Motor neuron (in vitro differentiated cells): ENCODE measurements at regions not wholly inside any gene's neighbourhood (a gene's known extent, or its start where the extent isn't known, plus 50 kb on each side); places are given as distances from the start of the nearest gene placed in this dataset.

Source experiments
- ATAC-seq, 8 experiments: fragments of 200-7000 bp; cut with Tn5 transposase; replicated peaks in 6 of 8; 2 replicates each; pipeline ENCODE4 v1.8.0; 2021; ENCODE audit warnings: mild to moderate bottlenecking in 8 of 8, moderate library complexity in 8 of 8
- H3K27ac ChIP-seq, 2 donors: fragments of 250-450 bp; sonication (Bioruptor Pico); 2 replicates each; pipeline ENCODE4 v1.9.0; 2021; ENCODE audit warnings: antibody characterized with exemption in 2 of 2, mild to moderate bottlenecking in 2 of 2, moderate library complexity in 1 of 2
- H3K4me1 ChIP-seq, 2 donors: fragments of 250-450 bp; sonication (Bioruptor Pico); replicated peaks in 1 of 2; 2 replicates each; pipeline ENCODE4 v1.6.1; 2021; ENCODE audit warnings: antibody characterized with exemption in 2 of 2, mild to moderate bottlenecking in 2 of 2, moderate library complexity in 1 of 2
- H3K4me3 ChIP-seq, 5 donors: fragments of 250-450 bp; sonication (Bioruptor Pico); 2 replicates each; pipeline ENCODE4 v1.9.0; 2021; ENCODE audit warnings: antibody characterized with exemption in 5 of 5, mild to moderate bottlenecking in 5 of 5, moderate library complexity in 4 of 5
- WGBS, 10 experiments: fragments of 450-650 bp; shearing (Covaris generic); methylation state at CpG; one replicate each; pipeline ENCODE4 v1.0.0; 2022; 5-methylcytosine and 5-hydroxymethylcytosine counted together
- in situ Hi-C, 9 experiments: fragments of 400-800 bp; cut with MboI; loops; one replicate each; pipeline ENCODE4 v1.15.0; 2021; ENCODE audit warnings: low sequenced_read_pairs in 9 of 9, low pct_unique_long_range_greater_than_20kb in 2 of 9; ENCODE audit not compliant: unreplicated experiment in 9 of 9

DNA sequence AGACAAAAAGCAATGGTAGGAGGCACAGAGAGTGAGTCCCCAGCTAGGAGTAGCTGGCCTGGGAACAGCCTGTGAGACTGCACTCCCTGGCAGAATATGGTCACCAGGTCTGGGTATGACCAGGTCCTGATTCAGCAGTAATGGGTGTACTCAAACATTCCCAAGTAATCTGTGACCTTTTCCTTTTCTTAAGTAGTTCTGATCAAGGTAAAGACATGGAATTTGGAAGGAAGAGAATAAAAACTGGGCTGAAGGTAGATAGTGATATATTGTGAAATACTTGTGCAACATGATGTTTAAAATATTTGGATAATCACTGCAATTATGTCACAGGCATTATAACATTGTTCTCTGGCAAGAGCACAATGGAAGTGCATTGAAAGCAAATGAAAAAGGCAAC, 147.2 kb upstream of the DPYD start:
- H3K4me3 ChIP-seq, result no peak overlapping the region
- in situ Hi-C loops, result loop anchor here in 5 of 9 experiments (25.0 kb wide), 3 partner anchors 394 to 1856 kb away; no protein-coding TSS in a partner anchor
- no peaks in the 10 kb centered on the region for H3K4me1 ChIP-seq
- no peak overlapping the region for H3K27ac ChIP-seq
- ATAC-seq, result no peak

DNA sequence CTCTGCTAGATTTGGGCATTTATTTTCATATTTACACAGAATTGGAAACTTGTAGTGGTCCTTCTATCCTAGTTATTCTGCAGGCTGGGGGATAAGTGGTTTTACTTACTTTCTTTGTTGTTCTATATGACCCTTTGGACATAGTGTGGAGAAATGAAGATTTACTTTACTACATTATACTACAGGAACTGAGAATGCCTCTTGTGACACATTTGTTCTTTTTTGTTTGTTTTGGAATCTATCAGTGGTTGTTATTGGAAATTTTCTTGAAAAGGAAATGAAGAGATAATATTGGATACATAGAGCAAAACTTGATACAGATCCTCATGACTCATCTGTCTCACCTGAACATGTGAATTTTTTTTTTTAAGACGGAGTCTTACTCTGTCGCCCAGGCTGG, 146.1 kb upstream of the DPYD start:
- no peak for ATAC-seq
- WGBS, 10 experiments, result 100% methylated on average over 1 to 2 of the region's 2 CpGs; no CpG with 5 or more reads in 6 of the 10 experiments
- in situ Hi-C loops, result loop anchor here in 5 of 9 experiments (25.0 kb wide), 3 partner anchors 395 to 1855 kb away; no protein-coding TSS in a partner anchor

DNA sequence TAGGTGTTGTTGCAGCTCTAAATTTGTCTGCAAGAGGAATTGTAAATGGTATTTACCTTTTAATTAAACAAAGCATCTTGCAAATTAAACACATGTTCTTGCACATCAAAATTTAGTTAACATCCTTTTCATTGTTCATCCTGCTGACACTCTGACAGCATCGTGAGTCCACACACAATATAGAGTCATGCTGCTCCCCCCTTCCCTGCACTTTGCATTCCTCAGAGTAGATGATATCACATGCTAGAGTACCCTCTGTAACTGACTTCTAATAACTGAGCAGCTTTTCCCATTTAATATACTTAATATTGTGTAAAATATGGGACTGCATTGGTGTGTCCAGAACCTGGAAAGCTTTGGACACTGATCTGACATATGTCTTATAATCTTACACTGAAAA, 138.8 kb upstream of the DPYD start:
- WGBS, 10 experiments, result 36 to 57% (median 57%) methylated on average over 1 of the region's 1 CpG; no CpG with 5 or more reads in 7 of the 10 experiments
- in situ Hi-C loops, result loop anchor here in 7 of 9 experiments (10.0 to 25.0 kb wide), 5 partner anchors 403 to 1847 kb away; no protein-coding TSS in a partner anchor
- H3K4me1 ChIP-seq, result peaks cover 2 to 4% of the 10 kb centered on the region in 2 donors
- peak in 5 of 8 experiments; percentile 84 to 94 (median 90) for ATAC-seq
- H3K27ac ChIP-seq, result no peak overlapping the region
- no peak overlapping the region for H3K4me3 ChIP-seq

More for the DNA sequence above, 146.1 kb upstream of the DPYD start:
- Histone ChIP-seq H3K4me1 (no peaks in the 10 kb centered on the region), H3K4me3 (no peak overlapping the region), H3K27ac (no peak overlapping the region)

DNA sequence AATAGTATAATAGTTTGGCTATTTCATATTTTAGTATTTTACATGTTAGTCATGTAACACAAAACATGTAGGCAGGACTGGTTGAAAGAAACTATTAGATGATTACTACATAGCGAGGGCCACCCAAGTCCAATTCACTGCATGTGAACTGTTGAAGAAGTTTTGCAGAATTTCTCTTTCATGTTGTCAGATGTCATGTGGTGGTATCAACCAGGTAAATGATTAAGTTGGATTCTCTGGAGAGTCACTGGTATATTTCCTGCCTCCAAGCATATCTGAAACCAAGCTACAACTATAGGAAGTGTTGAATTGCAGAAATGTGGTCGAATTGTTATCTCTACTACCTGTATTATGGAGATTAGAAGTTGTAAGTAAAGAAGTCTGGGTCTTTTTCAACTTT, 137.8 kb upstream of the DPYD start:
- peaks cover 3 to 4% of the 10 kb centered on the region in 2 donors for H3K4me1 ChIP-seq
- ATAC-seq, result no peak
- 43 to 100% (median 79%) methylated on average over 1 to 2 of the region's 2 CpGs; no CpG with 5 or more reads in 3 of the 10 experiments for WGBS, 10 experiments
- in situ Hi-C loops, result loop anchor here in 7 of 9 experiments (10.0 to 25.0 kb wide), 5 partner anchors 404 to 1846 kb away; no protein-coding TSS in a partner anchor
- H3K27ac ChIP-seq, result no peak overlapping the region
- no peak overlapping the region for H3K4me3 ChIP-seq

DNA sequence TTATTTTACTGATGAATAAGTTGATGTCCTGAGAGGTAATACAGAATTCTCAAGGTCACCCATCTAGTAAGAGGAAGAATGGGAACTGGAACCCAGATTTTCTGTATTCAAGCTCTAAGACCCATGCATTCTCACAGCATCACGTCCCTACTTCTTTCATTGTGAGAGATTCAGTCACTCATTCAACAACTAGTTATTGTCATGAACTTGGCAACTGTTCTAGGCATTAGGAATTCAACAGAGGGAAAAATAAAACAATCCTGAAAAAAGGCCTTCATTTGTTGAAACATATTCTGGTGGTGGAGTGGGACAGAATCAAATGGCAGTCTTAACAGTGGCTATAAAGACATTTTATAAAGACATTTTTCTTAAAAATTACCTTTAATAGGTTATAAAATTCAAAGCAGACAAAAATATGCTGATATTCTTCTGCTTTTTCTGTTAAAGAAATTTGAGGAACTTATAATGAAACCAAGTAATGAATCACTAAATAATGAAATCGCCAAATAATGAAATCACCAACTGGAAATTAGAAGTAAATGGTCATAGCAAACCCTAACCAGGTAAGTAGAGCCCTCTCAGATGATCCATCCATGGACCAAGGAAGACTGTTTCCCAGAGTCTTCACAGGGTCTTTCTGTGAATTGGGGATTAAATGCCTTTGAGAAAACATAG, 136.5 kb upstream of the DPYD start:
- no peak overlapping the region for H3K27ac ChIP-seq
- in situ Hi-C loops, result loop anchor here in 7 of 9 experiments (10.0 to 25.0 kb wide), 5 partner anchors 405 to 1845 kb away; no protein-coding TSS in a partner anchor
- WGBS, 10 experiments, result 74 to 100% (median 100%) methylated on average over 1 to 2 of the region's 2 CpGs; no CpG with 5 or more reads in 1 of the 10 experiments
- ATAC-seq, result no peak
- H3K4me1 ChIP-seq, result peaks cover 9 to 14% of the 10 kb centered on the region in 2 donors
- H3K4me3 ChIP-seq, result no peak overlapping the region

DNA sequence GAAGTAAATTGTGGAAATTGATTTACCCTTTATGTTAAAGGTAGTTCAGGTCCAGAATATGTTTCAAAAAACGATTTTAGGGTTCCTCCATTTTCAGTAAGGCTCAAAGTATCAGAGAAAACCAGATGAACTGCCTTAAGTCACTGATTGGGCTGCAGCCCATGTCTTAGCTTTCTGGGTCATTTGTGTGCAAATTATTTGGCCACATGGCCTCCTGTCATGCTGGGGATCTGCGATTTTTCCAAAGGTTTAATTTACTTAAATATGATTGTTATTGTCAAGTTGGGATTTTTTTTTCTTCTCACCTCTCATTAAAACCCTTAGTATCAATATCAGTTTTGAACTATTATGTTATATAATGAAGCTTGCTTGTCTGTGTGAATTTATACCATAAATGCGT, 135.9 kb upstream of the DPYD start:
- ATAC-seq, result no peak
- Histone ChIP-seq H3K4me3 (no peak overlapping the region), H3K4me1 (peaks cover 10 to 15% of the 10 kb centered on the region in 2 donors), H3K27ac (no peak overlapping the region)
- 29 to 73% (median 61%) methylated on average over 1 to 3 of the region's 3 CpGs for WGBS, 10 experiments
- in situ Hi-C loops, result loop anchor here in 7 of 9 experiments (10.0 to 25.0 kb wide), 5 partner anchors 406 to 1844 kb away; no protein-coding TSS in a partner anchor

DNA sequence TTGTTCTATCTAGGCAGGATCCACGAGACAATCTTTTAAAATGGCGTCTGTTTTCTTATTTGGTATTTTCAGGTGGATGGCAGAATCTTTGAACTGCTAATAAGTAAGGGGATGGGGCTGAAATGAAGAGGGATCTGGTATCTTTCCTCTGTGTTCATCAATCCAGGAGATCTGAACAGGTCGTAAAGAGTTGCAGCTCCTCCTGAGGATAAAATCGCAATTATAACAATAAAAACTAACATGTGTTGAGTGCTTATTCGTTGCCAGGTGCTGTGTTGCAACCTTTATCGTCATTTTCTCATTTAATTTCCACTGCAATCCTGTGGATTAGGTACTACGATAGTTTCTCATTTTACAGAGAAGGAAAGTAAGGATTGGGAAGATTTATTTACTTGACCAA, 134.6 kb upstream of the DPYD start:
- no peak overlapping the region for H3K4me3 ChIP-seq
- ATAC-seq, result no peak
- in situ Hi-C loops, result loop anchor here in 7 of 9 experiments (10.0 to 25.0 kb wide), 5 partner anchors 407 to 1843 kb away; no protein-coding TSS in a partner anchor
- peaks cover 10 to 18% of the 10 kb centered on the region in 2 donors for H3K4me1 ChIP-seq
- H3K27ac ChIP-seq, result no peak overlapping the region
- WGBS, 10 experiments, result 70 to 98% (median 90%) methylated on average over 4 to 7 of the region's 7 CpGs

DNA sequence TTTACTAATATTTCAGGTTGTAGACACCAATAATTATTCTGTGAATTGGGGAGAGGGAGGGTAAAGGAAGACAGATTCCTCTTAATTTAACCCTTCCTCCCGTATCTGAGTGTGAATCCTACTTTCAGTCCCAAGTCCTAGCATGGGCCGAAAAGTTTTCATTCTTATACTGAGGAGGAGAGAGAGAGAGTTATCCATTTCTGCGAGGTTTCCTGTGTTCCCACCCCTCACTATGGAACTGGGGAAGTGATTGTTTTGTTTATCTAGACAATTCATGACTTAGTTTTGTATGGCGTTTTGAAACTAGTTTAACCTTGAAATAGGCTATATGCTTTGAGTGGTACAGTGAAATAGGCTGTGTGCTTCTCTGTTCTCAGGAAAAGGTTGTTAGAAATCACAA, 134.0 kb upstream of the DPYD start:
- peaks cover 9 to 25% of the 10 kb centered on the region in 2 donors for H3K4me1 ChIP-seq
- H3K4me3 ChIP-seq, result no peak overlapping the region
- in situ Hi-C loops, result loop anchor here in 7 of 9 experiments (10.0 to 25.0 kb wide), 5 partner anchors 408 to 1842 kb away; no protein-coding TSS in a partner anchor
- WGBS, 10 experiments, result 47 to 100% (median 74%) methylated on average over 1 to 4 of the region's 4 CpGs; no CpG with 5 or more reads in 1 of the 10 experiments
- H3K27ac ChIP-seq, result no peak overlapping the region
- ATAC-seq, result no peak

DNA sequence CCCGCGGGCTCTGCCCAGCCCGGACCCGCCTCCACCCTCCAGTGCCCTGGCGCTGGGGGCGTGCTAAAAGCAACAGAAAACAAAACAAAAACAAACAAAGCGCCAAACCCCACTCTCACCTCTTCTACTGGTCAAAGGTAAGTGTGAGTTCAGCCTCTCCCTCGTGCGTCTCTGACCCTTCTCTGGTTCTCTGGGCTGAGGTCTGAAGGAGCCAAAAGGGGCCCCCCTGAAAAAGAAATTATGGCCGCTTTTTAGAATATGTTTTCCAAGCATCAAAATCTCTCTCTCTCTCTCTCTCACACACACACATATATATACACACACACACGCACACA, 133.5 kb upstream of the DPYD start:
- 0 to 100% (median 58%) methylated on average over 1 to 3 of the region's 11 CpGs; no CpG with 5 or more reads in 4 of the 10 experiments for WGBS, 10 experiments
- no peak for ATAC-seq
- peak overlapping the region in 4 of 5 donors; percentile 27 to 40 (median 39) for H3K4me3 ChIP-seq
- peaks cover 6 to 23% of the 10 kb centered on the region in 2 donors for H3K4me1 ChIP-seq
- in situ Hi-C loops, result loop anchor here in 7 of 9 experiments (10.0 to 25.0 kb wide), 5 partner anchors 408 to 1842 kb away; no protein-coding TSS in a partner anchor
- no peak overlapping the region for H3K27ac ChIP-seq

DNA sequence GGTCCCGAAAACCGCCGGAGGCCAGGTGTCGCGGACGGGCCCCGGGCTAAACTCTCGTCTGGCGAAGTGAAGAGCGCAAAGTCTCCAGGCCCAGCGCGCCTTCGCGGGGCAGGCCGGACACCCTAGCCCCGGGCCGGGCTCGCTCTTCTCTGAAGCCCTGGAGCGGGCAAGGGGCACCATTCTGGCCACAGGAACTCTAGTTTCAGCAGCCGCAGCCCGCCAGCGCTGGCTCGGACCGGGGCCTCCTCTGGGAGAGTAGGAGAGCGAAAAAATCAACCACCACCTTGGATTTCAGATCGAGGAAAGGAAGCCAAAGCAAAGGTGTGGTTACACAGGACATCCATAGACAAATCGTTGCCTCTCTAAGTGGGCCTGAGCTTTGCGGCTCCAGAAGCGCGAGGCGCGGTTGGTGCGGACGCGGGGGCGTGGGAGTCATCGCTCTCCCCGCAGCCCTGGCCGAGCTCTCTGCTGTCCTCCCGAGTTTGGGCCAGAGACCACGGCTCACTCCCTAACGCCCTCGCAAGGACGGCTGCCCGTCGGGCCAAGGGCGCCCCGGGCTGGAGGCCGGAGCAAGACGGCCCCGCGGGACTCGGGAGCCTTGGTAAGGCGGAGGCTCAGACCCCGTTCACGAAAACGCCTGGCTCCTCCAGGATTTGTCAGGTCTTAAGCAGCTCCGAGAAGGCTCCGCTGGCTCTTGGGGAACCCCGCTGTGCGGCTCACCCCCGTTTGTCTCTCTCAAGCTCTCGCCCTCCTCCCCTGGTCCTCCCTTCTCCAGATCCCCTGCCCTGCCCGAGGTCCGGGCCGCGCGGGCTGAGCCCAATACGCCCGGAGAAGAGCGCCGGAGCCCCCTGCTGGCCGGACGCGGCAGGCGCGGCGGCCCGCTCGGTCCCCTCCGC, 132.9 kb upstream of the DPYD start:
- Histone ChIP-seq H3K27ac (peak overlapping the region; percentile 1), H3K4me3 (peak overlapping the region; percentile 27 to 40 (median 38)), H3K4me1 (peaks cover 6 to 23% of the 10 kb centered on the region in 2 donors)
- peak; percentile 87 to 99 (median 91) for ATAC-seq
- in situ Hi-C loops, result loop anchor here in 7 of 9 experiments (10.0 to 25.0 kb wide), 5 partner anchors 409 to 1841 kb away; no protein-coding TSS in a partner anchor
- 0 to 10% (median 8%) methylated on average over 3 to 46 of the region's 81 CpGs; no CpG with 5 or more reads in 6 of the 10 experiments for WGBS, 10 experiments

DNA sequence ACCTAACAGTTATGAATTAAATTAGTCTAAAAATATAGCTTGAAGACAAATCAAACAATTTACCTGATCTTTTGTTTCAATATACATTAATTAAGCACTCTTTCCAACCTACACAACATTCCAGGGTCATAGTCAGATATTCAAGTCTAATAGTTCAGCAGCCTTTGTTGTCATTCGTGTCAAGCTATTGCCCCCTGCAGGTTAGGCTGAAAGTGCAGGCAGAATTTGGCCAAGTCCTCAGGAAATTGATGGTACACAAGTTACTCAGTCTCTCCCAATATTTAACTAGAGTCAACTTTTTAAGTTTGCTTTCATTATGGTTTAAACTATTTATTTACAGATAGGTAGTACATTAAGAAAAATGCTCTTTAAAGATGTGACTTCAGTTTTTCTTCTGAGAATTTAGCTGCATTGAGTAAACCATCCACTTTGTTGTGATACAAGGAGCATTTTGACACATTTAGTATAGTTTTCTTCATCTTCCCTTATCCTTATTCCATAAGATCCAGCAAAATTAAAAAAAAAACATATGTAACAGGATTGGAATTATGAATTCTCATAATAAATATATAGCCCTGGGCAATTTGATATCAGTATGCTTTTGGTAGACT, 130.3 kb upstream of the DPYD start:
- 0 to 17% (median 0%) methylated on average over 1 of the region's 1 CpG; no CpG with 5 or more reads in 1 of the 10 experiments for WGBS, 10 experiments
- Histone ChIP-seq H3K4me3 (no peak overlapping the region), H3K27ac (no peak overlapping the region), H3K4me1 (peaks cover 6 to 25% of the 10 kb centered on the region in 2 donors)
- in situ Hi-C loops, result loop anchor here in 7 of 9 experiments (10.0 to 25.0 kb wide), 5 partner anchors 411 to 1839 kb away; no protein-coding TSS in a partner anchor
- ATAC-seq, result no peak
